IgD-negative memory B cell (primary cell): ENCODE measurements at regions not wholly inside any gene's neighbourhood (a gene's known extent, or its start where the extent isn't known, plus 50 kb on each side); places are given as distances from the start of the nearest gene placed in this dataset.
"Not testable (repeated sequence)": the region's sequence is repeated elsewhere in the genome, so short reads cannot be mapped to it uniquely, and the experiment has no call there.

Experiments
- H3K27ac Mint-ChIP-seq, 3 donors: one replicate each; pipeline ENCODE4 v1.8.0; 2020 to 2022; ENCODE audit warnings: mild to moderate bottlenecking in 3 of 3, mixed read lengths in 3 of 3, moderate library complexity in 1 of 3
- H3K27me3 Mint-ChIP-seq: one replicate; pipeline ENCODE4 v1.8.0; 2021; ENCODE audit warnings: mixed read lengths
- H3K36me3 Mint-ChIP-seq: one replicate; pipeline ENCODE4 v1.8.0; 2020; ENCODE audit warnings: mild to moderate bottlenecking, mixed read lengths
- H3K4me1 Mint-ChIP-seq, 3 donors: one replicate each; pipeline ENCODE4 v1.8.0; 2020 to 2022; ENCODE audit warnings: mixed read lengths in 3 of 3, mild to moderate bottlenecking in 1 of 3
- H3K4me3 Mint-ChIP-seq, 4 donors: one replicate each; pipeline ENCODE4 v1.8.0; 2020 to 2022; ENCODE audit warnings: mild to moderate bottlenecking in 4 of 4, mixed read lengths in 4 of 4, moderate library complexity in 3 of 4
- H3K9me3 Mint-ChIP-seq, 3 donors: one replicate each; pipeline ENCODE4 v1.8.0; 2020 to 2021; ENCODE audit warnings: mixed read lengths in 3 of 3, mild to moderate bottlenecking in 1 of 3

- Mint-ChIP-seq H3K4me3 (no peak overlapping the region), H3K36me3 (no peaks in the 10 kb centered on the region), H3K9me3 (peaks cover 5 to 15% (median 7%) of the 10 kb centered on the region in 3 donors), H3K27me3 (no peaks in the 10 kb centered on the region), H3K27ac (no peak overlapping the region), H3K4me1 (no peaks in the 10 kb centered on the region)
These were observed 90.0 kb downstream of the CAPZA3 start for GRCh38 chr12:18827913-18828312.

DNA sequence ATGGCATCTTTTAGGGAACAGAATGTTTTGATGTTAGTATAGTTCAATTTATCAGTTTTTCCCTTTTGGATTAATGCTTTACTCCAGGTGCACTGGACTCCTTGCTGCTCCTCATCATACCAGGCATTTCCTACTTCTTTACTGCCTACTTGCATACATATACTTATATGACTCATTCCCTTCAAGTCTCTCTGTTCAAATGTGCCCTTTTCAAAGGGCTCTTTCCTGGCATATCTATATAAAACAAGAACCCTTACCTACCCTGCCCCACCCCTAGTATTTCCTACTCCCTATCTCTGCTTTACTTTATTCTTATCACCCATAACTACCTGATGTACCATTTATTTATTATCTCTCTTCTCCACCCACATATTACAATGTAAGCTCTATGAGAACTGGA is 90.6 kb downstream of the CAPZA3 start:
- Mint-ChIP-seq H3K4me1 (no peaks in the 10 kb centered on the region), H3K9me3 (peaks cover 5 to 15% (median 7%) of the 10 kb centered on the region in 3 donors), H3K27ac (no peak overlapping the region), H3K27me3 (no peaks in the 10 kb centered on the region), H3K36me3 (no peaks in the 10 kb centered on the region), H3K4me3 (no peak overlapping the region)

- Mint-ChIP-seq H3K27ac (no peak overlapping the region), H3K4me1 (no peaks in the 10 kb centered on the region), H3K4me3 (no peak overlapping the region), H3K27me3 (no peaks in the 10 kb centered on the region), H3K36me3 (no peaks in the 10 kb centered on the region), H3K9me3 (peaks cover 5 to 15% (median 7%) of the 10 kb centered on the region in 3 donors)
These were observed 91.1 kb downstream of the CAPZA3 start for GRCh38 chr12:18828987-18829386.

- not testable (repeated sequence) for H3K4me1 Mint-ChIP-seq, H3K27me3 Mint-ChIP-seq, H3K27ac Mint-ChIP-seq, H3K4me3 Mint-ChIP-seq, H3K36me3 Mint-ChIP-seq
- peaks cover 6 to 11% (median 10%) of the 10 kb centered on the region in 3 donors for H3K9me3 Mint-ChIP-seq
These were observed 95.0 kb downstream of the CAPZA3 start for GRCh38 chr12:18832932-18833331.

- Mint-ChIP-seq H3K36me3 (no peaks in the 10 kb centered on the region), H3K4me3 (no peak overlapping the region), H3K4me1 (no peaks in the 10 kb centered on the region), H3K27me3 (no peaks in the 10 kb centered on the region), H3K27ac (no peak overlapping the region), H3K9me3 (peaks cover 4 to 7% (median 6%) of the 10 kb centered on the region in 3 donors)
These were observed 99.1 kb downstream of the CAPZA3 start for GRCh38 chr12:18837025-18837424.

DNA sequence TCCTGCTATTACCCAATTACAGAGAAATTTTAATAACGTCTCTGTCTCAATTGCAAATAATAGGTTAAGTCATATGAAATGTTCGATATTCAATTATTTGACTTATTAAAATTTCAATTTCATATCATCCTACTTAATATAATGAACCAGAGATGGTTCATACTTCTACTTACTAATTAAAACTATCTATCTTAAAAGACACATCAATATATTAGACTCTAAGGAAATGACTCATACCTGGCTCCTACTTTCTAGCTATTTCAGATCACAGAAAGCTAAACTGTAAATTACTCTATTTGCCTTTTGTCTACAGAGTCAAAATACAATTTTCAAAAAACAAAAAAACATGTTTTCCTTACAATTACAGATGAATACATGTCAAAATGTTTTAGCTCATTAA is 99.6 kb downstream of the CAPZA3 start:
- Mint-ChIP-seq H3K9me3 (peaks cover 4 to 7% (median 6%) of the 10 kb centered on the region in 3 donors), H3K27ac (no peak overlapping the region), H3K4me1 (no peaks in the 10 kb centered on the region), H3K27me3 (no peaks in the 10 kb centered on the region), H3K36me3 (no peaks in the 10 kb centered on the region), H3K4me3 (no peak overlapping the region)

DNA sequence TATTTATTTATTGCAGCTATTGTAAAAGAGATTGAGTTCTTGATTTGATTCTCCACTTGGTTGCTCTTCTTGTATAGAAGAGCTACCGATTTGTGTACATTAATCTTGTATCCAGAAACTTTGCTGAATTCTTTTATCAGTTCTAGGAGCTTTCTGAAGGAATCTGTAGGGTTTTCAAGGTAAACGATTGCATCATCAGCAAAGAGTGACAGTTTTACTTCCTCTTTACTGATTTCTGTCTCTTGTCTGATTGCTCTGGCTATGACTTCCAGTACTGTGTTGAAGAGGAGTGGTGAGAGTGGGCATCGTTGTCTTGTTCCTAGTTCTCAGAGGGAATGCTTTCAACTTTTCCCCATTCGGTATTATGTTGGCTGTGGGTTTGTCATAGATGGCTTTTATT is 103.1 kb downstream of the CAPZA3 start:
- not testable (repeated sequence) for H3K9me3 Mint-ChIP-seq, H3K27ac Mint-ChIP-seq, H3K4me1 Mint-ChIP-seq, H3K36me3 Mint-ChIP-seq, H3K4me3 Mint-ChIP-seq, H3K27me3 Mint-ChIP-seq

- Mint-ChIP-seq H3K4me3 (no peak overlapping the region), H3K4me1 (no peaks in the 10 kb centered on the region), H3K27me3 (no peaks in the 10 kb centered on the region), H3K9me3 (peaks cover 0 to 4% (median 2%) of the 10 kb centered on the region in 3 donors), H3K36me3 (peaks cover 2% of the 10 kb centered on the region), H3K27ac (no peak overlapping the region)
These were observed 111.2 kb downstream of the CAPZA3 start for GRCh38 chr12:18849080-18849479.

GRCh38 chr12:18849761-18850160 is 111.8 kb downstream of the CAPZA3 start:
- Mint-ChIP-seq H3K27ac (no peak overlapping the region), H3K4me3 (no peak overlapping the region), H3K36me3 (peaks cover under 1% of the 10 kb centered on the region), H3K27me3 (no peaks in the 10 kb centered on the region), H3K9me3 (peaks cover 0 to 2% (median 1%) of the 10 kb centered on the region in 3 donors), H3K4me1 (no peaks in the 10 kb centered on the region)

DNA sequence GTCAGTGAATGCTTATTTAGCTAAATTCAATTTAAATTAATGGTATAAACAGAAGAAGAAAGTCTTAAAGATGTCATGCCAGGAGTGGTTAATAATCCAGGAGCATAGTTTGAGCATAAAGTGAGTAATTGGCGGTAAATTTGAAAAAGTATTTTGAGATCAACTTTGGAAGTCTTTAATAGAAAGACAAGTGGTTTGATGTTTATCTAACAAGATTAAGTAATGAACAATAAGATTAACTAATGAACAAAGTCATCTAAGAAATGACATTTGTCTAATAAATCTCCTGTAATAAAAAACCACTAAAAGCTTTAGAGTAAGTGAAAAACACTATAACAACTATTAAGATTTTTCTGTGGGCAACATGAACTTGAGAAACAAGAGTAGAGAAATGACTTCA is 112.8 kb downstream of the CAPZA3 start:
- Mint-ChIP-seq H3K27ac (no peak overlapping the region), H3K4me3 (no peak overlapping the region), H3K27me3 (no peaks in the 10 kb centered on the region), H3K4me1 (no peaks in the 10 kb centered on the region), H3K9me3 (peaks cover 0 to 2% (median 1%) of the 10 kb centered on the region in 3 donors), H3K36me3 (no peaks in the 10 kb centered on the region)

DNA sequence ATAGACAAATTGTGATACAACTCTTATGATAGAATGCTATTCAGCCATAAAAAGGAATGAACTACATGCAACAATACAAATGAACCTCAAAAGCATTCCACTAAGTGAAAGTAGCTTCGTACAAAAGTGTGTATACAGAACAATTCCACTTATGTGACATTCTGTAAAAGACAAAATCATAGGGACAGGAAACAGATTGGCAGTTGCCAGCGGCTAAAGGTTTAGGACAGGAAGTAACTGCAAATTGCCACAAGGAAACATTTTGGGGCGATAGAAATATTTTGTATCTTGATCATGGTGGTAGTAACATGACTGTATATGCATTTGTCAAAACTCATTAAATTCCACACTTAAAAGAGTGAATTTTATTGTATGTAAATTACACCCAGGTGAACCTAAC is 113.4 kb downstream of the CAPZA3 start:
- H3K9me3 Mint-ChIP-seq, result peaks cover 0 to 2% (median 1%) of the 10 kb centered on the region in 3 donors
- H3K4me3 Mint-ChIP-seq, result no peak overlapping the region
- no peaks in the 10 kb centered on the region for H3K36me3 Mint-ChIP-seq
- no peak overlapping the region for H3K27ac Mint-ChIP-seq
- no peaks in the 10 kb centered on the region for H3K4me1 Mint-ChIP-seq
- H3K27me3 Mint-ChIP-seq, result no peaks in the 10 kb centered on the region

DNA sequence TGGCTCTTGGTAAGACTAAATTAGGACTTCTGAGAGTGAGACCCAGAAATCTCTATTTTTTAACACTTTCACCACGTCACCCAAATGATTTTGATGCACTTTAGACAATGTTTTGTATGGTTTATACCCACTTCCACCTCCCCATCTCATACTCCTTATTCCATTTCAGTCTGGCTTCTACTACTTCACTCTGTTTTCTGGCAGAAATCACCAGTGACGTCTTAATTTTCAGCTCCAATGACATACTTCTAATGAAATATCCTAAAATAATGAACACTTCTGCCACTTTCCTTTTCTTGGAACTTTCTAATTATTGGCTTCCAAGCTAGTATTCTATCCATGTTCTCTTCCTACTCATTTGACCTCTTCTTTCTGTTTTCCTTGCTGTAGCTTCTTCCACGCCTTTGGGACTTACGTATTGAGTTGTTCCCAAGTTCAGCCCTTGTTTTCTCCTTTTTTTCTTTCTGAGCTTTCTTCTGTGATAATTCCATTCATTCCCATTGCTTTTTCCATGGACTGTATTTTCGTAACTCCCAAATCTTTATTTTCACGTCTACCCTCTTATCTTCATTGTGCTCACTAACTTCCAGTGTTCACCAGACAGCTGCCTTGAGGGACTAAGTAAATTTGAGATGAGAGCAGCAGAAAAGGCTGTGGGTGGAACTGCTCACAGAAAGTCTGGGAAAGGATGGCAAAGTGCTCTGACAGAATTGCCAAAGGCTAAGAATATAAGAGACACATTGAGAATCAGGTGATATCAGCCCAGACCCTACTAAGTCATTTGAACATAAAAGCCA is 115.8 kb downstream of the CAPZA3 start:
- no peaks in the 10 kb centered on the region for H3K36me3 Mint-ChIP-seq
- no peak overlapping the region for H3K4me3 Mint-ChIP-seq
- H3K27ac Mint-ChIP-seq, result no peak overlapping the region
- H3K27me3 Mint-ChIP-seq, result no peaks in the 10 kb centered on the region
- peaks cover 0 to 3% (median 2%) of the 10 kb centered on the region in 3 donors for H3K9me3 Mint-ChIP-seq
- no peaks in the 10 kb centered on the region for H3K4me1 Mint-ChIP-seq

DNA sequence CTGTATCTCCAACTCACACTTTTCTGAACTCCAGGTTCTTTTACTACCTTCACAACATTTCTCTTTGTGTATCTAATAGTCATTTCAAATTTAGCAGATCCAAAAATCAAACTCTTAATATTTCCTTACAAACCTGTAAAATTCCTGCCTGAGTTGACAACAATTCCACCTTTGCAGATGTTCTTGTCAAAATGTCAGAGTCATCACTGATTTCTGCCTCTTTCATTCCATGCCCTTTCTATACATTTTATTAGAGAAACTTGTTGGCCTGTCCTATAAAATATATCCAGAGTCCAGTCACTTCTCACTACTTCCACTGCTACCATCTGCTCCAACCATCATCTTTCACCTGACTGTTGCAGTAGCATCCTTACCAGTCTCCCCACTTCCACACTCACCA is 119.7 kb downstream of the CAPZA3 start:
- no peaks in the 10 kb centered on the region for H3K27me3 Mint-ChIP-seq
- H3K27ac Mint-ChIP-seq, result no peak overlapping the region
- H3K9me3 Mint-ChIP-seq, result peaks cover 2% of the 10 kb centered on the region in 3 donors
- H3K4me1 Mint-ChIP-seq, result no peaks in the 10 kb centered on the region
- no peaks in the 10 kb centered on the region for H3K36me3 Mint-ChIP-seq
- no peak overlapping the region for H3K4me3 Mint-ChIP-seq

DNA sequence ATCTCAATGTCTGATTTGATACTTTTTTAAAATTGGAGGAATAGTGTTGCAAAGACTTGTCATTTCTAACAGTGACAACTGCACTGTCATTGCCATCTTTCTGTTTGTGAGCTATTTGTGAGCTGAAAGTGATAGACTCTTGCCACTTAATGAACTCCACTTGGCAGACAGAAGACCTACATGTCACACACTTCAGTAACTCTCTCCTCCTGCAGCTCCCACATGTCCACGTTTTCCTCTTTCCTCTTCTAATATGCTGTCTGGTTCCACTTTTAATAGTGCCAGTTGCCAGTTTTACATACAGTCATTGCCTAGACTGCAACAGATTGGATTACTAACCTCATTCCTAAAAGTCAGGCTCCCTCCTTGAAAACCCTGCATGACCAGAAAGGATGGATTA is 121.5 kb downstream of the CAPZA3 start:
- Mint-ChIP-seq H3K27ac (no peak overlapping the region), H3K27me3 (no peaks in the 10 kb centered on the region), H3K36me3 (no peaks in the 10 kb centered on the region), H3K4me3 (no peak overlapping the region), H3K4me1 (no peaks in the 10 kb centered on the region), H3K9me3 (peaks cover 2 to 4% (median 2%) of the 10 kb centered on the region in 3 donors)

GRCh38 chr12:18861287-18861858 is 123.5 kb downstream of the CAPZA3 start:
- H3K9me3 Mint-ChIP-seq, result peaks cover 2 to 4% (median 2%) of the 10 kb centered on the region in 3 donors
- no peak overlapping the region for H3K27ac Mint-ChIP-seq
- H3K4me3 Mint-ChIP-seq, result no peak overlapping the region

More at GRCh38 chr12:18861287-18861858, 123.5 kb downstream of the CAPZA3 start:
- no peaks in the 10 kb centered on the region for H3K27me3 Mint-ChIP-seq
- H3K36me3 Mint-ChIP-seq, result no peaks in the 10 kb centered on the region
- H3K4me1 Mint-ChIP-seq, result no peaks in the 10 kb centered on the region
